ENCODE measurements at regions not wholly inside any gene's neighbourhood (a gene's known extent, or its start where the extent isn't known, plus 50 kb on each side); places are given as distances from the start of the nearest gene placed in this dataset.
A peak's percentile ranks its signal among the peaks of the same experiment; 100 is the strongest.

- peaks cover 39% of the 10 kb centered on the region for H3K4me1 Mint-ChIP-seq
- no peaks in the 10 kb centered on the region for H3K36me3 Mint-ChIP-seq
- no peak overlapping the region for H3K4me3 Mint-ChIP-seq
- H3K9me3 Mint-ChIP-seq: no peaks in the 10 kb centered on the region
- peak overlapping the region; percentile 89 for H3K27ac Mint-ChIP-seq
- H3K27me3 Mint-ChIP-seq: no peaks in the 10 kb centered on the region
- ATAC-seq: no peak
Observed at GRCh38 chr21:35226328-35226727, 177.2 kb upstream of the RUNX1 start.

DNA sequence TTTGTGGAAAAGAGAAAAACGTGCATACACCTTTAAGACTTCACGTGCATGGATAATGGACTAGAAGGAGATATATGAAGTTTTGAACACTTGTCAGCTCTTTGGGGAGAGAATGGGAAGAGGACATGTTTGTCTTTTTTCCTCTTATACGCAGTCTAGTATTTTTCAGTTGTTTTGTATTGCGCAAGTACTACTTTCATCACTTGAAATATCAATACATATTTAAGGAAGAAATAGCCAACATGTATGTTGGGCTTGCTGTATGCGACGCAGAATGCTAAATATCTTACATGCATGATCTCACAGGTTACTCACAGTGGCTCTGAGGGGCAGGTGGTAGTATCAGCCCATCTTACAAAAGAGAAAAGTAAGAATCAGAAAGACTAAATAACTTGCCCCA, 176.5 kb upstream of the RUNX1 start:
- H3K4me1 Mint-ChIP-seq: peaks cover 39% of the 10 kb centered on the region

GRCh38 chr21:35223480-35224156, 174.5 kb upstream of the RUNX1 start:
- H3K9me3 Mint-ChIP-seq: no peaks in the 10 kb centered on the region
- no peaks in the 10 kb centered on the region for H3K36me3 Mint-ChIP-seq
- H3K27me3 Mint-ChIP-seq: no peaks in the 10 kb centered on the region
- H3K4me3 Mint-ChIP-seq: no peak overlapping the region
- H3K4me1 Mint-ChIP-seq: peaks cover 39% of the 10 kb centered on the region
- peak overlapping the region; percentile 69 for H3K27ac Mint-ChIP-seq
- no peak for ATAC-seq

More for the DNA sequence above, 176.5 kb upstream of the RUNX1 start:
- H3K9me3 Mint-ChIP-seq: no peaks in the 10 kb centered on the region
- H3K4me3 Mint-ChIP-seq: no peak overlapping the region
- no peaks in the 10 kb centered on the region for H3K36me3 Mint-ChIP-seq
- no peaks in the 10 kb centered on the region for H3K27me3 Mint-ChIP-seq
- no peak for ATAC-seq
- peak overlapping the region; percentile 32 for H3K27ac Mint-ChIP-seq

- Mint-ChIP-seq H3K9me3 (no peaks in the 10 kb centered on the region), H3K36me3 (no peaks in the 10 kb centered on the region), H3K4me3 (peak overlapping the region; percentile 16), H3K4me1 (peaks cover 31% of the 10 kb centered on the region), H3K27ac (peak overlapping the region; percentile 69), H3K27me3 (no peaks in the 10 kb centered on the region)
- peak; percentile 75 for ATAC-seq
Observed at GRCh38 chr21:35222541-35222941, 173.4 kb upstream of the RUNX1 start.

DNA sequence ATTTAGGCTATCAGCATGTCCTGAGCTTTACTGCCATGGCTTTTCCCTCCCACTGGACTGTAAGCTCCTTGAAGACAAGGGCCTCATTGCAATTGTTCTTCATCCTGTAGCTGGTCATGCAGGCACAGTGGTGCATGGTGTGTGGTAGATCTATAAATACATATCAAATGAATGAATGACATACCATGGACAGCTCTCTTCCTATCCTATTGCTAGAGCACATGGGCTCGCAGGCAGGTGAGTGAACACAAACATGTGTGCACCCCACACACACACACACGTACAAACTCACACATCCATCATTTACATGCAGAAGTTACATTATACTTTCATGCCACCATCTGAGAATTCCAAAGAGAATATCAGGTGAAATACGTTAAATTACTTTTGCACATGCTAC, 172.9 kb upstream of the RUNX1 start:
- Mint-ChIP-seq H3K4me1 (peaks cover 25% of the 10 kb centered on the region), H3K27ac (peak overlapping the region; percentile 69), H3K36me3 (no peaks in the 10 kb centered on the region), H3K4me3 (peak overlapping the region; percentile 1), H3K9me3 (no peaks in the 10 kb centered on the region), H3K27me3 (no peaks in the 10 kb centered on the region)
- ATAC-seq: no peak

DNA sequence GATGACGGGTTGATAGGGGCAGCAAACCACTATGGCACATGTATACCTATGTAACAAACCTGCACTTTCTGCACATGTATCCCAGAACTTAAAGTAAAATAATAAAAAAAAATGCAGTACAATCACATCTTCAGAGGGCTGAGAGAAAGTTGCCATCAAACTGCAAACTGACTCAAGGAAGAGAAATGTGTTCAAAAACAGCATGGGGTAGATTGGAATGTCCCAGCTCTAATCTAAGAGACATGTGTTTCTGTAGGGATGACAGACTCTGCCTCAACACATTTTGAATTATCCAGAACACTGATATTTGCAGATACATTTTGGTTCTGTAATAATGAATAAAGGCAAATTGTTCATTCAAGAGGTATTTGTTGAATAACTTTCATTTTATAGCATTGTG, 171.2 kb upstream of the RUNX1 start:
- Mint-ChIP-seq H3K4me1 (peaks cover 20% of the 10 kb centered on the region), H3K36me3 (no peaks in the 10 kb centered on the region), H3K4me3 (no peak overlapping the region)

GRCh38 chr21:35219719-35220118, 170.6 kb upstream of the RUNX1 start:
- peaks cover 20% of the 10 kb centered on the region for H3K4me1 Mint-ChIP-seq
- H3K9me3 Mint-ChIP-seq: no peaks in the 10 kb centered on the region
- no peak overlapping the region for H3K27ac Mint-ChIP-seq
- H3K27me3 Mint-ChIP-seq: no peaks in the 10 kb centered on the region
- ATAC-seq: no peak
- no peaks in the 10 kb centered on the region for H3K36me3 Mint-ChIP-seq
- no peak overlapping the region for H3K4me3 Mint-ChIP-seq

More for the DNA sequence above, 171.2 kb upstream of the RUNX1 start:
- no peaks in the 10 kb centered on the region for H3K27me3 Mint-ChIP-seq
- H3K9me3 Mint-ChIP-seq: no peaks in the 10 kb centered on the region
- ATAC-seq: no peak
- H3K27ac Mint-ChIP-seq: no peak overlapping the region

- Mint-ChIP-seq H3K36me3 (no peaks in the 10 kb centered on the region), H3K4me1 (peaks cover 20% of the 10 kb centered on the region), H3K9me3 (no peaks in the 10 kb centered on the region), H3K27ac (no peak overlapping the region), H3K27me3 (no peaks in the 10 kb centered on the region), H3K4me3 (no peak overlapping the region)
- no peak for ATAC-seq
Observed at GRCh38 chr21:35219291-35219690, 170.2 kb upstream of the RUNX1 start.

DNA sequence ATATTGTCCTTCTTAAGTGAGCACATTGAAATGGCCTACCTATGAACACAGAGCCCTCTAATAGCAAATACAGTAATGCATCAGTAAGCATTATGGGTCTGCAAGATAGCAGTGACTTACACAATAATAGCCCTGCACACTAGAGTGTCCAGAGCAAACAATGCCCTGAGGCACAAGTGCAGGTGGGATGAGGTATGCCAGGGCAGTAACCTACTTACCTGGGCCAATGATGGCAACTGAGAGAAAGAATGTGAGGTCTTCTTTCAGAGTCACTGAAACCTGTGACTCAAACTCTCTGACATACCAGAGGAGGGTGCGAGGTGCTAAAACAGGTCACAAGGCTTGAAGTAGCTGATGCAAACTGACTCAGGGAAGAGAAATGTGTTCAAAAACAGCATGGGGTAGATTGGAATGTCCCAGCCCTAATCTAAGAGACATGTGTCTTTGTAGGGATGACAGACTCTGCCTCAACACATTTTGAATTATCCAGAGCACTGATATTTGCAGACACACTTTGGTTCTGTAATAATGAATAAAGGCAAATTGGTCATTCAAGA, 168.5 kb upstream of the RUNX1 start:
- no peak overlapping the region for H3K27ac Mint-ChIP-seq
- no peaks in the 10 kb centered on the region for H3K36me3 Mint-ChIP-seq
- H3K9me3 Mint-ChIP-seq: no peaks in the 10 kb centered on the region
- no peak for ATAC-seq
- H3K4me1 Mint-ChIP-seq: peaks cover 14% of the 10 kb centered on the region
- no peak overlapping the region for H3K4me3 Mint-ChIP-seq
- H3K27me3 Mint-ChIP-seq: no peaks in the 10 kb centered on the region

DNA sequence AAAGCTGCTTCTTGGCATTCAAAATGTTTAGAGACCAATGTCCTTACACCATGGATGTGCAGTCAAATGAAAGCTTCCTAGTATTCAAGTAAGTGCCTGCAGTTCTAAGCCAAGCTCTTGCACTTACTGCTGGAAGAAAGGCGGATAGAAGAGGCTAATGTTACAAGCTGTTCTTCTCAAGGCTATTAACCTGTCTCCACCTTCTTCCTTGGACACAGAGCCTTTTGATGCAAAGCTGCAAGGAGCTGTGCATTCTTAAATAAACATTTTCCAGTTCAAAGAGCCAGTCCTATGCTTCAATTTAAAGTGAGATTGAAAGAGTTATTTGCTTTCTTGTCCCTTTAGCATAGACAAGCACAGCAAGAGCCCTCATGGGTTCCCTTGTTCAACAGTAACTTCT, 167.9 kb upstream of the RUNX1 start:
- H3K9me3 Mint-ChIP-seq: no peaks in the 10 kb centered on the region
- H3K27ac Mint-ChIP-seq: no peak overlapping the region
- peaks cover 14% of the 10 kb centered on the region for H3K4me1 Mint-ChIP-seq
- no peak for ATAC-seq
- no peak overlapping the region for H3K4me3 Mint-ChIP-seq
- H3K27me3 Mint-ChIP-seq: no peaks in the 10 kb centered on the region
- no peaks in the 10 kb centered on the region for H3K36me3 Mint-ChIP-seq

DNA sequence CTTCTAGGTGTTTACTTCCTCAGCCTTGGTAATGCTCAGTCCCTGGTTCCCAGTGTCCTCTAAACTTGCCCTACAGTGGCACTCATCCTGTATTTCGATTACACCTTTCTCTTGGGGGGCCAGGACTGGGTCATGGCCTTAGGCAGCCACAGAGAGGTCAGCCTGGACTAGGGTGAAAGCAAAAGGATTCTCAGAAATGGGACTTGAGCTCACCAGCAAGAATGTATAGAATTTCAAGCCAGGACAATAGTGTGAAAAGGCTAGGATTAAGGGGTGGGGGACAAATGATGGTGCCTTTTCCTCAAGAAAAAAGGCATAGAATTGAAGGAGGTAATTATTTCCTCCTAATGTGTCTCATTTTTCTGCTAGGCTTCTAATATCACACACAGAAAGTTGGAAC, 166.8 kb upstream of the RUNX1 start:
- Mint-ChIP-seq H3K4me1 (peaks cover 12% of the 10 kb centered on the region), H3K27me3 (no peaks in the 10 kb centered on the region), H3K36me3 (no peaks in the 10 kb centered on the region)

DNA sequence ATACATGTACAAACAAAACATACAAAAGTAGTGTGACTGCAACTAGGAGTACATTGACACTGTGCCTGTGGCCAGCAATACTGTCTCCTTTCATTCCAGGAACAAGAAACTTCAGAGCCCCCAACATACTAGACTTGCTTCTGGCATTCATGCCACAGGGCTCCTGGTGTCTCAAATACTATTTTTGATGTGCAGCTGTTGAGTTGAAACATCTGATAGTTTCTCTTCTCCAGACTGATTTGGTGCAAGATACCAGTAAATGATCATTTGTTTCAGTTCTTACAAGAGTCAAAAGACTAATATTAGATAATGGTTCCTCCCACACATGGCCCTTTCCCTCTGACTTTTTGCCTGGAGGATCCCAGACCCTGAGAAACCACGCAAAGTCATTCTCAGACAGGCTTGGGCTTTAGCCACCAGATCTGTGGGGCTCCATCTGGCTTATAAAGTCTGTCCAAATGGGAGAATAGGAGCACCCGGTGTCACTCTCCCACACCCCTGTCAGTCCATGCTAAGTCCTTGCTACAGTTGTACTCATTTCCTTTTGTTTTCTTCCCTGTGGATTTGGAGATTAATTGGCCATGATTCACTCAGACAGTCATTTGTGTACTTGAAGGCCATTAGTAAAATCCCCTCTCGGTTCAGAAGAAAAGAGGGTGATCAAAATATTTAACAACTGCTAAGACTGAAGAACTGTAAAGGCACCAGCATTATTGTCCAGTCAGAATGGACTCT, 163.5 kb upstream of the RUNX1 start:
- Mint-ChIP-seq H3K4me3 (no peak overlapping the region), H3K27ac (no peak overlapping the region), H3K4me1 (peaks cover 12% of the 10 kb centered on the region), H3K36me3 (no peaks in the 10 kb centered on the region), H3K9me3 (peaks cover 4% of the 10 kb centered on the region), H3K27me3 (no peaks in the 10 kb centered on the region)
- ATAC-seq: peak; percentile 51

More for the DNA sequence above, 166.8 kb upstream of the RUNX1 start:
- no peak overlapping the region for H3K27ac Mint-ChIP-seq
- no peak overlapping the region for H3K4me3 Mint-ChIP-seq
- no peaks in the 10 kb centered on the region for H3K9me3 Mint-ChIP-seq
- no peak for ATAC-seq

GRCh38 chr21:35211782-35212181, 162.7 kb upstream of the RUNX1 start:
- Mint-ChIP-seq H3K36me3 (no peaks in the 10 kb centered on the region), H3K27me3 (no peaks in the 10 kb centered on the region), H3K4me1 (peaks cover 19% of the 10 kb centered on the region), H3K4me3 (no peak overlapping the region), H3K9me3 (peaks cover 4% of the 10 kb centered on the region), H3K27ac (no peak overlapping the region)
- no peak for ATAC-seq

GRCh38 chr21:35210093-35210492, 161.0 kb upstream of the RUNX1 start:
- ATAC-seq: no peak
- Mint-ChIP-seq H3K27me3 (no peaks in the 10 kb centered on the region), H3K9me3 (peaks cover 4% of the 10 kb centered on the region), H3K36me3 (no peaks in the 10 kb centered on the region), H3K27ac (no peak overlapping the region), H3K4me3 (no peak overlapping the region), H3K4me1 (peaks cover 36% of the 10 kb centered on the region)

DNA sequence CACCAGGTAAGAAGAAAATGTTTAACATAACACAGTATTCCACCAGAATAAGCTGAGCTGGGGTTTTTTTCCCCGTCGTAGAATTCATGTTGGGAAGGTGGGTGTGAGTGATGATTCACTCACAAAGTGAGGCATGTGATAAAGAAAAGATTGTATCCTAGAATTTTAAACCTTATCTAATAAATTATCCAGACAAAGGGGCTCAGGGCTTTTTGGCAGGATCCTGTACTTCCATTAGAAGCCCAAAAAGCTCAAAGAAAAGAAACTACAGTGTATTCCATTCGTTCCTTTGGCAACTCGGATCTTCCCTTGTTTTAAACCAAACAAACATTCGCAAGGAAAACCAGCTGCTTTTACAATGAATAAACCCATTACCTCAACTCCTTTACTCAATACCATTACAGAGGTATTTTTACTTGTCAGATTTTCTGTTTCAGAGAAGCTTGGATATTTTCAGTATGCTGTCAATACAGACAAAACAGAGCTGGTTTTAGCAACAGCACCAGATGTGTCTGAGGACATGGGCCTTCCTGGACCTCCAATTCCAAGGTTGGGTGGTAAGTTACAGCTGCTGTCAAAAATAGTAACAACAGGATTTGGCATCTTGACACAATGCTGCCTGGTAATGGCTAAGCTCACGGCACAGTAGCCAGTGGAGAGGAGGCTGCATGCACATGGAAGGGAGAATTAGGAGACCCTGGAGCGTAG, 159.9 kb upstream of the RUNX1 start:
- Mint-ChIP-seq H3K4me1 (peaks cover 42% of the 10 kb centered on the region), H3K4me3 (no peak overlapping the region), H3K27ac (no peak overlapping the region), H3K9me3 (peaks cover 4% of the 10 kb centered on the region), H3K27me3 (no peaks in the 10 kb centered on the region), H3K36me3 (no peaks in the 10 kb centered on the region)
- no peak for ATAC-seq

All from stimulated activated memory B cell treated with anti-CD40 and anti-IgM and Interleukin-4, amounts not matched to agents 10 μg/mL and 1 μg/mL and 100 μg/mL, for 72 hours (primary cell).